GM20000 (cell line): ENCODE measurements at regions not wholly inside any gene's neighbourhood (a gene's known extent, or its start where the extent isn't known, plus 50 kb on each side); places are given as distances from the start of the nearest gene placed in this dataset.

ENCODE experiments used
- DNase-seq: peaks from one replicate; pipeline ENCODE4 v3.0.0; 2012; ENCODE audit warnings: low spot score
- CTCF ChIP-seq: IDR thresholded peaks from 2 replicates; pipeline ENCODE4 v1.5.1; 2012; ENCODE audit warnings: mild to moderate bottlenecking, control low read depth; ENCODE audit errors: extremely low read depth, missing control alignments

GRCh38 chr2:8392098-8392866 is 289.6 kb upstream of the ID2 start:
- DNase-seq: no peak
- TF ChIP-seq CTCF: no peak

DNA sequence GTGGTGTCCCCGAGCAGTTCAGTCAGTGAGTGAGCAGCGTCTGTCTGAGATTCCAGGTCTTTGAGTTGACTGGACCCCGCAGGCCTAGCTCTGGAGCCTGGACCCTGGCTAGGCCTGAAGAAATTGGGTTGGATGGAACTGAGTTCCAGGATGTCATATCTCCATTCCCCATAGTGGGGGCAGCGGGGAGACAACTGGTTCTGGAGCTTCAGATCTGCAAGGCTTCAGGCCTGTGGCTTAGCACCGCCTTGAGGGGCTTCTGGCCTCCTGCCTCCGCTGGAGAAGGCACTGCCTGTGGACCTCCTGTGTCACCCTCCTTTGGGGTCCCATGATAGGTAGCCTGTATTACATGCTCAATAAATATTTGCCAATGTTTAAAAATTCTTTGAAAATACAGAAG is 288.4 kb upstream of the ID2 start:
- TF ChIP-seq CTCF: no peak
- no peak for DNase-seq

- no peak for DNase-seq
- TF ChIP-seq CTCF: no peak
These were observed 287.7 kb upstream of the ID2 start for GRCh38 chr2:8394131-8394530.

DNA sequence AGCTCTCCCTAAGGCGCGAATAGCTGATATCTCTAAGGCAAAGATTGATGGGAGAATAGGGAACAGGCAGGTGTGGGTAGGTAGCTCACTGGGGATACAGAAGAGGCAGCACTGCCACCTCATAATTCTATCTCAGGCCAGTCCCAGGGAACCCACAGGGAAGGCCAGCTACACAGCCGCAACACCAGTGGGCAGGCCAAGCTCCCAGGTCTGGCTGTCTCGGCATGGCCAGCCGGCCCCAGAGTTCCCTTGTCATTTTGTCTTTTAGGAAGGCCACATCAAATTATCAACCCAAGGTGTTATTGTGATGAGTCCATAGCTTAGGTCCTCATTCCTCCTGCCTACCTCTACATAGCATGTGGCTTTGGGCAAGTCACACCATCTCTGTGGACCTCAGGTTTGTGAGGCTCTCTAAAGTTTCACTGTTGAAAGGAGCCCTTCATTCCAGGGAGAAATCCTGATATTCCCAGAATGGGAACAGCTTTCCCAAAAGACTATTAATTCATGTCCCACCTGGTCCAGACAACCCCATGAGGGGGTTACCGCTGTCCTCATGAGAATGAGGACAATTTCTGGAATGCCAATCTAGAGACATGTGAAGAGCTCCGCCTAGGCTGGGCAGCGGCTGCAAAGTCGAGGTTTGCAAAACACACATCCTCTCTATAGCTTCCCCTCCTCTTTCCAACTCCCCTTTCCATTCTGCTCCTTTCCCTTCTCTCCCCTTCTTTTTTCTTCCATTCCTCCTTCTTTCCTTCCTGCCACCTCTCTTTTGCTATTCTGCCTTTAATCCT is 287.1 kb upstream of the ID2 start:
- no peak for TF ChIP-seq CTCF
- DNase-seq: no peak

GRCh38 chr2:8395718-8396117 is 286.1 kb upstream of the ID2 start:
- DNase-seq: no peak
- TF ChIP-seq CTCF: no peak

DNA sequence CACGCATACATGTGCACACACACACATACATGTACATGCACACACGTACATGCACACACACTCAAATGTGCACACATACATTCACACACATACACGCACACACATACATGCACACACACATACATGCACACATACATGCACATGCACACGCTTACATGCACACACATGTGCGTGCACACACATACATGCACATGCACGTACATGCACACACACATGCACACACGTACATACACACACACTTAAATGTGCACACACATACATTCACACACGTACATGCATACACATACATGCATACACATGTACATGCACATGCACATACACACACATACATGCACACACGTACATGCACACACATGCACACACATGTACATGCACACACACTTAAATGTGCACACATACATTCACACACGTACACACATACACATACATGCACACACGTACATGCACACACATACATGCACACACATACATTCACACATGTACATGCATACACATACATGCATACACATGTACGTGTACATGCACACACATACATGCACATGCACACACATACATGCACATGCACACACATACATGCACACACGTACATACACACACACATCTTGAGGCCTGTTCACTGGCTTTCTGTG is 283.7 kb upstream of the ID2 start:
- no peak for TF ChIP-seq CTCF
- no peak for DNase-seq

DNA sequence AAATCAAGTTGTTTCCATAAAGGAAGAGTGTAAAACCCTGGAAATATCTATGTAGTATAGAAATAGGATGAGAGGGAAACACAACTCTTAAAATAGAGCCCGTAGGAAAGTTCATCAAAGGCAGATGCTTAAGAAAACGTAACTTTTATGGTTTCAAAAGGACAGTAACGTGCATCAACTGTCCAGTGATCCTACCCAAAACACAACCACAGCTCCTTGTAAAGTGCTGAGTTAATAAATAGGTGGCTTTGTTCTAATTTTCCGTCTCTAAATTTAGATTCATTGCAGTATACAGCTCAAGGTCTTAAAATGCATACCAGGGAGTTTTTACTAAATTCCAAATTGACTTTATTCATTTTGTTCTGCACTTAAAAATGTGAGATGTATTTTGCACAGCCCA is 282.1 kb upstream of the ID2 start:
- DNase-seq: no peak
- no peak for TF ChIP-seq CTCF
